K562 (cell line): ENCODE measurements at regions not wholly inside any gene's neighbourhood (a gene's known extent, or its start where the extent isn't known, plus 50 kb on each side); places are given as distances from the start of the nearest gene placed in this dataset.

Source experiments
- ATAC-seq: fragments of 200-7000 bp; cut with Tn5 transposase; 3 replicates; pipeline ENCODE4 v1.9.1; 2020; ENCODE audit warnings: moderate library complexity
- BruUV-seq: library from RNA; stranded (reverse); fragments of 400-500 nt; replicated peaks from 2 replicates; lab custom pipeline; 2021; lab: Mats Ljungman, UMichigan
- CTCF ChIA-PET: fragments of 300-600 bp; formaldehyde crosslinking; extraction: SDS; loops from one replicate; lab custom pipeline; 2021; ENCODE audit warnings: low intra/inter-chr PET ratio; lab: Yijun Ruan, JAX
- POLR2A ChIA-PET: fragments of 300-600, 350-650 bp; sonication (Branson Sonifier 250); formaldehyde crosslinking; extraction: SDS; loops from one replicate; lab custom pipeline; 2021; ENCODE audit warnings: antibody characterized with exemption, inconsistent platforms; lab: Yijun Ruan, JAX
- DNase-seq, 4 experiments: peaks; one replicate each; pipeline versions ENCODE4 v3.0.0 to v3.0.0-alpha.2; 2011 to 2018; ENCODE audit warnings: low spot score in 3 of 4, mixed read lengths in 3 of 4; ENCODE audit errors: extremely low read depth in 1 of 4
- FAIRE-seq: peaks from 2 replicates; lab custom pipeline; 2011; peaks lifted over from hg19 to GRCh38; lab: Jason Lieb, UNC
- H2AFZ ChIP-seq: 2 replicates; pipeline ENCODE4 v1.6.0; 2011; ENCODE audit warnings: low read depth, low read length, control low read depth, inconsistent platforms
- H3K27ac ChIP-seq: fragments of 200-600 bp; 3 replicates; pipeline ENCODE4 v1.8.0; 2011; ENCODE audit warnings: low read depth, mild to moderate bottlenecking, control low read depth, inconsistent platforms, low read length, moderate library complexity, mixed read lengths; ENCODE audit errors: extremely low read depth
- H3K27me3 ChIP-seq, 2 experiments: fragments of 300-600 bp in 1 of 2; 2 replicates in 1 of 2; 3 replicates in 1 of 2; pipeline versions ENCODE4 v1.6.0 to v1.8.0; 2011; ENCODE audit warnings: inconsistent platforms in 2 of 2, low read length in 2 of 2, mild to moderate bottlenecking in 1 of 2, mixed read lengths in 1 of 2, moderate library complexity in 1 of 2; ENCODE audit not compliant: control insufficient read depth in 2 of 2, insufficient read depth in 2 of 2
- H3K36me3 ChIP-seq: fragments of 300-600 bp; 3 replicates; pipeline ENCODE4 v1.8.0; 2011; ENCODE audit warnings: mild to moderate bottlenecking, low read length, inconsistent platforms; ENCODE audit not compliant: control insufficient read depth, insufficient read depth
- H3K4me1 ChIP-seq, 2 experiments: fragments of 200-600 bp in 1 of 2; replicated peaks in 1 of 2; 2 replicates in 1 of 2; 3 replicates in 1 of 2; pipeline versions ENCODE4 v1.5.1 to v1.8.0; 2011; ENCODE audit warnings: inconsistent platforms in 2 of 2, low read length in 2 of 2, mild to moderate bottlenecking in 1 of 2, mixed read lengths in 1 of 2, moderate library complexity in 1 of 2; ENCODE audit not compliant: control insufficient read depth in 2 of 2, insufficient read depth in 2 of 2
- H3K4me2 ChIP-seq: 2 replicates; pipeline ENCODE4 v1.6.1; 2011; ENCODE audit warnings: low read length, control low read depth, inconsistent platforms, mixed read lengths; ENCODE audit not compliant: insufficient read depth
- H3K4me3 ChIP-seq: fragments of 200-600 bp; sonication (generic), shearing (Covaris generic); 2 replicates; pipeline ENCODE4 v1.5.1; 2016; ENCODE audit warnings: control low read depth, inconsistent platforms
- H3K79me2 ChIP-seq: fragments of 200-600 bp; 3 replicates; pipeline ENCODE4 v1.8.0; 2011; ENCODE audit warnings: low read length, inconsistent platforms; ENCODE audit not compliant: control insufficient read depth, insufficient read depth
- H3K9ac ChIP-seq, 2 experiments: 2 replicates each; pipeline versions ENCODE4 v1.6.0 to v1.6.1; 2011; ENCODE audit warnings: low read depth in 2 of 2, low read length in 2 of 2, control low read depth in 1 of 2, inconsistent platforms in 1 of 2, mild to moderate bottlenecking in 1 of 2, mixed read lengths in 1 of 2; ENCODE audit not compliant: insufficient read depth in 1 of 2
- H3K9me1 ChIP-seq: one replicate; pipeline ENCODE4 v1.6.0; 2011; ENCODE audit warnings: inconsistent platforms, mild to moderate bottlenecking, low read length, moderate library complexity; ENCODE audit not compliant: control insufficient read depth, insufficient read depth
- H3K9me3 ChIP-seq: replicated peaks from 2 replicates; pipeline ENCODE4 v1.5.1; 2011; ENCODE audit warnings: low read depth, low read length, inconsistent platforms; ENCODE audit not compliant: control insufficient read depth, insufficient read depth
- H4K20me1 ChIP-seq: replicated peaks from 2 replicates; pipeline ENCODE4 v1.6.1; 2011; ENCODE audit warnings: low read length, inconsistent platforms, mixed read lengths; ENCODE audit not compliant: control insufficient read depth, insufficient read depth
- ARHGAP35 ChIP-seq: fragments of 450-650 bp; IDR thresholded peaks from 2 replicates; pipeline ENCODE4 v1.6.1; 2018; ENCODE audit not compliant: partially characterized antibody
- CC2D1A ChIP-seq: fragments of 450-650 bp; IDR thresholded peaks from 2 replicates; pipeline ENCODE4 v1.6.1; 2017; ENCODE audit warnings: mild to moderate bottlenecking
- CHCHD3 ChIP-seq: fragments of 250-450 bp; sonication (Bioruptor Pico); IDR thresholded peaks from 2 replicates; pipeline ENCODE4 v2.1.2; 2022; ENCODE audit warnings: mild to moderate bottlenecking
- CREM ChIP-seq: IDR thresholded peaks from 2 replicates; pipeline ENCODE4 v1.6.1; 2014; ENCODE audit warnings: antibody characterized with exemption, low read depth
- DPF2 ChIP-seq: fragments of 450-650 bp; IDR thresholded peaks from 2 replicates; pipeline ENCODE4 v1.6.1; 2016
- ELK3 ChIP-seq: fragments of 450-650 bp; formaldehyde crosslinking; IDR thresholded peaks from 2 replicates; pipeline ENCODE4 v1.4.0; 2020; ENCODE audit warnings: mild to moderate bottlenecking
- ETS2 ChIP-seq: IDR thresholded peaks from 2 replicates; pipeline ENCODE4 v1.6.1; 2016; ENCODE audit warnings: borderline replicate concordance, missing genetic modification characterization, mild to moderate bottlenecking, moderate library complexity, missing compliant biosample characterization; ENCODE audit not compliant: poor library complexity, severe bottlenecking
- GTF2F1 ChIP-seq: IDR thresholded peaks from 2 replicates; pipeline ENCODE4 v1.6.1; 2011; ENCODE audit warnings: low read depth, low read length, improper control_type of control experiment
- KAT7 ChIP-seq: sonication (generic); formaldehyde crosslinking; IDR thresholded peaks from 2 replicates; pipeline ENCODE4 v1.8.0; 2022; ENCODE audit warnings: missing genetic modification reagents, mild to moderate bottlenecking, borderline replicate concordance
- KDM4B ChIP-seq, 2 experiments: fragments of 450-650 bp in 1 of 2; sonication (generic) in 1 of 2; IDR thresholded peaks; 2 replicates each; pipeline ENCODE4 v1.6.1; 2016 to 2017; ENCODE audit warnings: borderline replicate concordance in 2 of 2, antibody characterized with exemption in 1 of 2, low read depth in 1 of 2, mild to moderate bottlenecking in 1 of 2
- PATZ1 ChIP-seq: fragments of 250-450 bp; sonication (Bioruptor Pico); IDR thresholded peaks from 2 replicates; pipeline ENCODE4 v1.5.0; 2020; ENCODE audit warnings: mild to moderate bottlenecking, borderline replicate concordance
- POLR2H ChIP-seq: IDR thresholded peaks from 2 replicates; pipeline ENCODE4 v1.6.1; 2016; ENCODE audit warnings: missing genetic modification characterization, low read depth, mild to moderate bottlenecking, control low read depth, missing compliant biosample characterization, moderate library complexity
- SAFB2 ChIP-seq: fragments of 200-400 bp; formaldehyde crosslinking; IDR thresholded peaks from 2 replicates; pipeline ENCODE4 v1.6.1; 2018; ENCODE audit warnings: borderline replicate concordance, low read length, low read depth, moderate library complexity; ENCODE audit not compliant: severe bottlenecking
- SMAD2 ChIP-seq: fragments of 150-350 bp; IDR thresholded peaks from 2 replicates; pipeline ENCODE4 v1.6.1; 2014; ENCODE audit warnings: low read depth, mild to moderate bottlenecking, low read length
- STAG1 ChIP-seq: sonication (generic); formaldehyde crosslinking; IDR thresholded peaks from 2 replicates; pipeline ENCODE4 v1.5.0; 2020; ENCODE audit warnings: missing genetic modification reagents, borderline replicate concordance
- ZBTB7A ChIP-seq: IDR thresholded peaks from 2 replicates; pipeline ENCODE4 v1.6.1; 2011; ENCODE audit warnings: low read depth, mild to moderate bottlenecking, low read length, moderate library complexity, borderline replicate concordance; ENCODE audit not compliant: control insufficient read depth
- ZNF12 ChIP-seq: sonication (generic); formaldehyde crosslinking; IDR thresholded peaks from 2 replicates; pipeline ENCODE4 v1.4.0; 2020; ENCODE audit warnings: mild to moderate bottlenecking, missing genetic modification reagents
- ZNF133 ChIP-seq: fragments of 250-450 bp; sonication (Bioruptor Pico); IDR thresholded peaks from 2 replicates; pipeline ENCODE4 v1.4.0; 2020; ENCODE audit warnings: mild to moderate bottlenecking
- ZNF561 ChIP-seq: fragments of 450-650 bp; formaldehyde crosslinking; conservative IDR thresholded peaks from 2 replicates; pipeline ENCODE4 v1.4.0; 2020; ENCODE audit warnings: mild to moderate bottlenecking, moderate library complexity
- ZNF589 ChIP-seq: fragments of 200-800 bp; sonication (Bioruptor generic); IDR thresholded peaks from 2 replicates; pipeline ENCODE4 v1.6.1; 2016; ENCODE audit warnings: low read depth, missing genetic modification characterization, missing compliant biosample characterization
- ZNF764 ChIP-seq: fragments of 250-450 bp; sonication (Bioruptor Pico); IDR thresholded peaks from 2 replicates; pipeline ENCODE4 v1.4.0; 2020; ENCODE audit warnings: low read depth, mild to moderate bottlenecking, moderate library complexity
- whole genome bisulfite sequencing: fragments of 100-300 bp; shearing (Covaris generic); methylation state at CpG from one replicate; pipeline ENCODE4 v1.1.6; 2016; ENCODE audit warnings: low coverage, mixed read lengths; ENCODE audit not compliant: insufficient coverage; ENCODE audit errors: missing lambda C conversion rate; 5-methylcytosine and 5-hydroxymethylcytosine counted together
- in situ Hi-C: fragments of 300-500 bp; cut with MboI; formaldehyde crosslinking; loops from 4 replicates; pipeline ENCODE4 v1.15.0; 2018; ENCODE audit warnings: inconsistent platforms, mixed read lengths
- intact Hi-C: fragments of 100-400 bp; cut with micrococcal nuclease; formaldehyde crosslinking; loops from 2 replicates; pipeline ENCODE4 v1.14.2; 2022

- TF ChIP-seq ELK3 (CRISPR knock-in tag) (no peak), ZNF12 (CRISPR knock-in tag) (no peak), ZNF589 (CRISPR knock-in tag) (no peak), ZNF764 (CRISPR knock-in tag) (no peak)
Measured at GRCh38 chr4:25487155-25487554, 110.1 kb downstream of the ANAPC4 start (continued).

DNA sequence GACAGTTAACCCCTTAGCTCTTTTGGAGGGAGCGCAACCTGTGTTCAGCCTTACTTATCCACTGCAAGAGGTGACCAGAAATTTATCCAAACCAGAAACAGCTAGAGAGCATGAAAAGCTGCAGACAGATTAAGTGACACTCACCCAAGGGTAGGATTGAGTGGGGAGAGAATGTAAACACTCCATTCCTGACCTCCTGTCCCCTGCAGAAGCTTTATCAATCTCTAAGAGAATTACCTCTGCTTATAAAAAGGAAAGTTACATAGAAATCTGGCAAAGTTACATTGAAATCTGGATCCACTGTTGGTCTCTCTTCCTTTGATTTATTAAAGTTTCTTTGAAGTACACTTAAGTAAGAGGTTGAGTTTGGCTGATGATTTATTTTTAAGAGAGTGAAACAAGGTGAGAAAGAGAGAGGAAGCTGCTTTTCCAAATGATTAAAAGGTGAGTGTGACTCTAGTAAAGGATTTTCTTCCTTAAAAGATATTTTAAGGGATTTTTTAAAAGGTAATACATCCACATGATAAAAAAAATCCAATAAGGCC, 112.3 kb downstream of the ANAPC4 start:
- no peaks in the 10 kb centered on the region for H3K4me1 ChIP-seq
- no peaks in the 10 kb centered on the region for H3K9me3 ChIP-seq
- no peaks in the 10 kb centered on the region; a peak in 2 of 5 replicates for H3K27me3 ChIP-seq
- POLR2A ChIA-PET: interaction anchor here (0.6 kb wide), 2 partner anchors 14 to 127 kb away, joined by 3 read pairs; no protein-coding TSS in a partner anchor
- H3K36me3 ChIP-seq: no peaks in the 10 kb centered on the region
- no TSS peak for BruUV-seq
- H3K27ac ChIP-seq: no peak overlapping the region
- H3K9ac ChIP-seq: no peak overlapping the region
- H2AFZ ChIP-seq: no peak overlapping the region
- intact Hi-C loops (no loop called here), in situ Hi-C loops (no loop called here)
- no peaks in the 10 kb centered on the region for H4K20me1 ChIP-seq
- FAIRE-seq (no peak), ATAC-seq (no peak), DNase-seq (no peak)
- CTCF ChIA-PET: no interaction called here
- H3K4me3 ChIP-seq: no peak overlapping the region
- H3K79me2 ChIP-seq: no peaks in the 10 kb centered on the region
- no peak overlapping the region for H3K4me2 ChIP-seq
- H3K9me1 ChIP-seq: no peaks in the 10 kb centered on the region
- 0% methylated on average over 1 of the region's 1 CpG for WGBS
- TF ChIP-seq ZNF561 (CRISPR knock-in tag): no peak
- TF ChIP-seq PATZ1: no peak
- no peak for TF ChIP-seq GTF2F1
- no peak for TF ChIP-seq ARHGAP35
- no peak for TF ChIP-seq ETS2 (tag)
- TF ChIP-seq DPF2: no peak
- TF ChIP-seq KAT7 (CRISPR knock-in tag): no peak
- no peak for TF ChIP-seq CHCHD3
- TF ChIP-seq CC2D1A: no peak
- TF ChIP-seq SMAD2: no peak
- TF ChIP-seq ZBTB7A: no peak
- no peak for TF ChIP-seq ZNF133 (CRISPR knock-in tag)
- TF ChIP-seq STAG1 (CRISPR knock-in tag): no peak
- no peak for TF ChIP-seq CREM
- TF ChIP-seq POLR2H (tag): no peak
- TF ChIP-seq SAFB2: no peak
- no peak for TF ChIP-seq KDM4B (IDR thresholded peaks at IDR 0.05; ENCODE audit: borderline replicate concordance in 2 of 2, low read depth in 1 of 2)
